NB4 (cell line): ENCODE measurements at regions not wholly inside any gene's neighbourhood (a gene's known extent, or its start where the extent isn't known, plus 50 kb on each side); places are given as distances from the start of the nearest gene placed in this dataset.

Experiments
- MYC ChIP-seq: IDR thresholded peaks from 2 replicates; pipeline ENCODE4 v1.6.1; 2011; ENCODE audit warnings: low read depth, low read length
- POLR2A ChIP-seq: IDR thresholded peaks from 2 replicates; pipeline ENCODE4 v1.6.1; 2011; ENCODE audit warnings: mild to moderate bottlenecking; ENCODE audit not compliant: insufficient read length; ENCODE audit errors: extremely low read depth

GRCh38 chr5:118371973-118372831, 616.1 kb downstream of the DTWD2 start:
- no peak for TF ChIP-seq POLR2A
- TF ChIP-seq MYC: no peak
